Cardiac muscle cell (in vitro differentiated cells and primary cell): ENCODE measurements at regions not wholly inside any gene's neighbourhood (a gene's known extent, or its start where the extent isn't known, plus 50 kb on each side); places are given as distances from the start of the nearest gene placed in this dataset.

Source experiments
- DNase-seq, 2 donors: peaks; one replicate each; pipeline versions ENCODE4 v3.0.0 to v3.0.0-alpha.2; 2010 to 2017; ENCODE audit warnings: low read depth in 1 of 2, low spot score in 1 of 2
- H3K27ac ChIP-seq: fragments of 200-600 bp; sonication (generic); 2 replicates; pipeline ENCODE4 v1.5.1; 2016
- H3K27me3 ChIP-seq: fragments of 200-600 bp; sonication (generic); 2 replicates; pipeline ENCODE4 v1.6.0; 2016; ENCODE audit warnings: control low read depth
- H3K36me3 ChIP-seq: fragments of 200-600 bp; sonication (generic); 2 replicates; pipeline ENCODE4 v1.5.1; 2016; ENCODE audit warnings: control low read depth
- H3K4me1 ChIP-seq: fragments of 200-600 bp; sonication (generic); 2 replicates; pipeline ENCODE4 v1.8.1; 2017; ENCODE audit warnings: low read depth, mild to moderate bottlenecking, mixed run types
- H3K4me3 ChIP-seq: fragments of 200-600 bp; sonication (generic); 2 replicates; pipeline ENCODE4 v1.5.1; 2016; ENCODE audit warnings: mild to moderate bottlenecking
- H3K9me3 ChIP-seq: fragments of 200-600 bp; sonication (generic); 2 replicates; pipeline ENCODE4 v1.5.1; 2017; ENCODE audit warnings: low read depth, mild to moderate bottlenecking, control low read depth
- TF ChIP-seq, protein P1 (sequence below): IDR thresholded peaks from 2 replicates; pipeline ENCODE4 v1.5.1; 2012; ENCODE audit warnings: low read depth, mild to moderate bottlenecking, low read length

- H3K27me3 ChIP-seq, result no peaks in the 10 kb centered on the region
- no peak overlapping the region for H3K4me3 ChIP-seq
- H3K4me1 ChIP-seq, result no peaks in the 10 kb centered on the region
- no peak overlapping the region for H3K27ac ChIP-seq
- TF ChIP-seq, protein P1, sequence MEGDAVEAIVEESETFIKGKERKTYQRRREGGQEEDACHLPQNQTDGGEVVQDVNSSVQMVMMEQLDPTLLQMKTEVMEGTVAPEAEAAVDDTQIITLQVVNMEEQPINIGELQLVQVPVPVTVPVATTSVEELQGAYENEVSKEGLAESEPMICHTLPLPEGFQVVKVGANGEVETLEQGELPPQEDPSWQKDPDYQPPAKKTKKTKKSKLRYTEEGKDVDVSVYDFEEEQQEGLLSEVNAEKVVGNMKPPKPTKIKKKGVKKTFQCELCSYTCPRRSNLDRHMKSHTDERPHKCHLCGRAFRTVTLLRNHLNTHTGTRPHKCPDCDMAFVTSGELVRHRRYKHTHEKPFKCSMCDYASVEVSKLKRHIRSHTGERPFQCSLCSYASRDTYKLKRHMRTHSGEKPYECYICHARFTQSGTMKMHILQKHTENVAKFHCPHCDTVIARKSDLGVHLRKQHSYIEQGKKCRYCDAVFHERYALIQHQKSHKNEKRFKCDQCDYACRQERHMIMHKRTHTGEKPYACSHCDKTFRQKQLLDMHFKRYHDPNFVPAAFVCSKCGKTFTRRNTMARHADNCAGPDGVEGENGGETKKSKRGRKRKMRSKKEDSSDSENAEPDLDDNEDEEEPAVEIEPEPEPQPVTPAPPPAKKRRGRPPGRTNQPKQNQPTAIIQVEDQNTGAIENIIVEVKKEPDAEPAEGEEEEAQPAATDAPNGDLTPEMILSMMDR, result no peak
- no peak for DNase-seq
- no peaks in the 10 kb centered on the region for H3K9me3 ChIP-seq
- H3K36me3 ChIP-seq, result no peaks in the 10 kb centered on the region
These were observed 112.6 kb upstream of the KCNJ15 start for GRCh38 chr21:38144193-38144592.

DNA sequence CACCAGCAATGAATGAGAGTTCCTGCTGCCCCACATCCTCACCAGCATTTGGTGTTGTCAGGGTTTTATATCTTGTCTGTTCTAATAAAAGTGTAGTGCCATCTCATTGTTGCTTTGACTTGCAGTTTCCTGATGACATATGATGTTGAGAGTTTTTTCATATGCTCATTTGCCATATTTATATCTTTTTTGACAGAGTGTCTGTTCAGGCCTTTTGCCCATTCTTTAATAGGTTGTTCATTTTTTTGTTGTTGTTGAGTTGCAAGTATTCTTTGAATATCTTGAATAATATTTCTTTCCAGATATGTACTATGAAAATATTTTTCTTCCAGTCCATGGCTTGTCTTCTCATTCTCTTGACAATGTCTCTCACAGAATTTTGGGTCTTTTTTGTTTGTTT is 111.7 kb upstream of the KCNJ15 start:
- DNase-seq, result no peak
- Histone ChIP-seq H3K36me3 (no peaks in the 10 kb centered on the region), H3K4me3 (no peak overlapping the region), H3K4me1 (no peaks in the 10 kb centered on the region), H3K27me3 (no peaks in the 10 kb centered on the region), H3K27ac (no peak overlapping the region), H3K9me3 (no peaks in the 10 kb centered on the region)
- TF ChIP-seq, protein P1, result no peak

- Histone ChIP-seq H3K9me3 (no peaks in the 10 kb centered on the region), H3K36me3 (no peaks in the 10 kb centered on the region), H3K4me1 (no peaks in the 10 kb centered on the region), H3K27me3 (no peaks in the 10 kb centered on the region), H3K27ac (no peak overlapping the region), H3K4me3 (no peak overlapping the region)
- no peak for DNase-seq
- TF ChIP-seq, protein P1, result no peak
These were observed 109.4 kb upstream of the KCNJ15 start for GRCh38 chr21:38147391-38147790.

GRCh38 chr21:38148046-38148445 is 108.7 kb upstream of the KCNJ15 start:
- Histone ChIP-seq H3K36me3 (no peaks in the 10 kb centered on the region), H3K27me3 (no peaks in the 10 kb centered on the region), H3K9me3 (no peaks in the 10 kb centered on the region), H3K4me1 (no peaks in the 10 kb centered on the region), H3K4me3 (no peak overlapping the region), H3K27ac (no peak overlapping the region)
- TF ChIP-seq, protein P1, result no peak
- DNase-seq, result no peak

DNA sequence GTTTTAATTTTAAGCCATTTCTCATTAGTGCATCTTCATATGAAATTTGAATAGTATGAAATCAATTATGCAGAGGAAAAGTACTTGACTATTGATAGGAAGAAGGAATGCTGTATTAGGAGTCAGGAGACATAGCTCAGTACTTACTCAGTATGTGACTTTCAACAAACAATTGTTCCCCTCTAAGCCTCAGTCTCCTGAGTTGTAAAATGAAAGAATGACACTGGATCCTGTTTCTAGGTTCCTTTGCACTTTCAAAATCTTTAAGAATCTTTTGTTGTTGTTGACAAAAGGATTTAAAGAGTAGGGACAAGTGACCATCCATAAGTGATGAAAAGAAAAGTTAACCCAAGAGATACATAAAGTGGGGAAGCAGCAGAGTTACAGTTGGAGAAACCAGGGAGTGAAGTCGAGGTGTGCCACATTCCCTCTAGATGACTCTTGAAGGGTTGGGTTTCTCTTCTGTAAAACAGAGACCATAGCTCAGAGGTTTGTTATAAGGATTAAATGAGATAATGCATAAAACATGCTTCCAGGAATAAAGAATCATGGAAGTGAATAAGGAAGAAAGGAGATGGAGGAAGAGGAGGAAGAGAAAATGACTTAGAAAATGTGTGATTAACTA is 105.7 kb upstream of the KCNJ15 start:
- H3K27me3 ChIP-seq, result peaks cover 4% of the 10 kb centered on the region
- TF ChIP-seq, protein P1, result no peak
- H3K27ac ChIP-seq, result no peak overlapping the region
- no peak for DNase-seq
- no peaks in the 10 kb centered on the region for H3K36me3 ChIP-seq
- no peaks in the 10 kb centered on the region for H3K4me1 ChIP-seq
- H3K4me3 ChIP-seq, result no peak overlapping the region
- H3K9me3 ChIP-seq, result no peaks in the 10 kb centered on the region
